ENCODE measurements at regions not wholly inside any gene's neighbourhood (a gene's known extent, or its start where the extent isn't known, plus 50 kb on each side); places are given as distances from the start of the nearest gene placed in this dataset.
"Not testable (repeated sequence)": the region's sequence is repeated elsewhere in the genome, so short reads cannot be mapped to it uniquely, and the experiment has no call there.

- Mint-ChIP-seq H3K9me3 (peaks cover 0 to 3% (median 0%) of the 10 kb centered on the region in 7 donors), H3K27ac (no peak overlapping the region), H3K36me3 (no peaks in the 10 kb centered on the region), H3K4me3 (no peak overlapping the region), H3K27me3 (peaks cover 4% of the 10 kb centered on the region), H3K4me1 (no peaks in the 10 kb centered on the region)
- peaks cover 2% of the 10 kb centered on the region for H3K27me3 ChIP-seq (ENCODE audit: control insufficient read depth, insufficient read depth, low read length)
- no peaks in the 10 kb centered on the region for H3K9me3 ChIP-seq (ENCODE audit: control insufficient read depth in 2 of 2, low read length in 2 of 2)
- ATAC-seq (ENCODE audit: low read depth in 2 of 2) (no peak), DNase-seq (no peak)
- no peak overlapping the region for H3K27ac ChIP-seq (ENCODE audit: insufficient read depth, low read length, poor library complexity, severe bottlenecking)
- H3K4me3 ChIP-seq (ENCODE audit: low read depth, low read length): no peak overlapping the region
- H3K4me1 ChIP-seq (ENCODE audit: control insufficient read depth, insufficient read depth, low read length, poor library complexity, severe bottlenecking): no peaks in the 10 kb centered on the region
- no peaks in the 10 kb centered on the region for H3K36me3 ChIP-seq (ENCODE audit: control insufficient read depth, insufficient read depth, low read length)
These were observed 164.7 kb downstream of the ZNF648 start for GRCh38 chr1:181896824-181897223.

- no peak overlapping the region for H3K4me3 Mint-ChIP-seq
- H3K36me3 Mint-ChIP-seq: no peaks in the 10 kb centered on the region
- H3K27ac Mint-ChIP-seq: no peak overlapping the region
- H3K36me3 ChIP-seq (ENCODE audit: control insufficient read depth, insufficient read depth, low read length): no peaks in the 10 kb centered on the region
- H3K9me3 Mint-ChIP-seq: peaks cover 0 to 8% (median 1%) of the 10 kb centered on the region in 7 donors
- H3K4me1 ChIP-seq (ENCODE audit: control insufficient read depth, insufficient read depth, low read length, poor library complexity, severe bottlenecking): no peaks in the 10 kb centered on the region
- ATAC-seq (ENCODE audit: low read depth in 2 of 2) (no peak), DNase-seq (no peak)
- H3K27me3 Mint-ChIP-seq: peaks cover 4% of the 10 kb centered on the region
- H3K4me3 ChIP-seq (ENCODE audit: low read depth, low read length): no peak overlapping the region
- H3K4me1 Mint-ChIP-seq: no peaks in the 10 kb centered on the region
- no peak overlapping the region for H3K27ac ChIP-seq (ENCODE audit: insufficient read depth, low read length, poor library complexity, severe bottlenecking)
- H3K9me3 ChIP-seq (ENCODE audit: control insufficient read depth in 2 of 2, low read length in 2 of 2): no peaks in the 10 kb centered on the region
- peaks cover 2% of the 10 kb centered on the region for H3K27me3 ChIP-seq (ENCODE audit: control insufficient read depth, insufficient read depth, low read length)
These were observed 167.1 kb downstream of the ZNF648 start for GRCh38 chr1:181894439-181894859.

GRCh38 chr1:181893937-181894336 lies 167.6 kb downstream of the ZNF648 start:
- DNase-seq: no peak
- Mint-ChIP-seq H3K36me3 (no peaks in the 10 kb centered on the region), H3K4me3 (no peak overlapping the region), H3K9me3 (peaks cover 0 to 8% (median 1%) of the 10 kb centered on the region in 7 donors), H3K27me3 (peaks cover 4% of the 10 kb centered on the region), H3K27ac (no peak overlapping the region), H3K4me1 (no peaks in the 10 kb centered on the region)
- Histone ChIP-seq H3K36me3 (ENCODE audit: control insufficient read depth, insufficient read depth, low read length) (no peaks in the 10 kb centered on the region), H3K9me3 (ENCODE audit: control insufficient read depth in 2 of 2, low read length in 2 of 2) (no peaks in the 10 kb centered on the region), H3K27ac (ENCODE audit: insufficient read depth, low read length, poor library complexity, severe bottlenecking) (no peak overlapping the region), H3K4me3 (ENCODE audit: low read depth, low read length) (no peak overlapping the region), H3K4me1 (ENCODE audit: control insufficient read depth, insufficient read depth, low read length, poor library complexity, severe bottlenecking) (no peaks in the 10 kb centered on the region), H3K27me3 (ENCODE audit: control insufficient read depth, insufficient read depth, low read length) (peaks cover 2% of the 10 kb centered on the region)
- no peak for ATAC-seq (ENCODE audit: low read depth in 2 of 2)

- DNase-seq; H3K4me1 ChIP-seq (ENCODE audit: control insufficient read depth, insufficient read depth, low read length, poor library complexity, severe bottlenecking); H3K27me3 ChIP-seq (ENCODE audit: control insufficient read depth, insufficient read depth, low read length); H3K36me3 ChIP-seq (ENCODE audit: control insufficient read depth, insufficient read depth, low read length); H3K27ac Mint-ChIP-seq; H3K27ac ChIP-seq (ENCODE audit: insufficient read depth, low read length, poor library complexity, severe bottlenecking); H3K9me3 ChIP-seq (ENCODE audit: control insufficient read depth in 2 of 2, low read length in 2 of 2); H3K4me3 Mint-ChIP-seq; ATAC-seq (ENCODE audit: low read depth in 2 of 2); H3K27me3 Mint-ChIP-seq; H3K36me3 Mint-ChIP-seq; H3K9me3 Mint-ChIP-seq; H3K4me1 Mint-ChIP-seq; H3K4me3 ChIP-seq (ENCODE audit: low read depth, low read length): not testable (repeated sequence)
These were observed 168.4 kb downstream of the ZNF648 start for GRCh38 chr1:181893150-181893549.

- no peaks in the 10 kb centered on the region for H3K4me1 ChIP-seq (ENCODE audit: control insufficient read depth, insufficient read depth, low read length, poor library complexity, severe bottlenecking)
- no peaks in the 10 kb centered on the region for H3K27me3 ChIP-seq (ENCODE audit: control insufficient read depth, insufficient read depth, low read length)
- H3K9me3 ChIP-seq (ENCODE audit: control insufficient read depth in 2 of 2, low read length in 2 of 2): peaks cover 0 to 2% of the 10 kb centered on the region in 2 experiments
- no peaks in the 10 kb centered on the region for H3K4me1 Mint-ChIP-seq
- H3K27ac ChIP-seq (ENCODE audit: insufficient read depth, low read length, poor library complexity, severe bottlenecking): no peak overlapping the region
- DNase-seq (no peak), ATAC-seq (ENCODE audit: low read depth in 2 of 2) (no peak)
- no peak overlapping the region for H3K4me3 ChIP-seq (ENCODE audit: low read depth, low read length)
- no peaks in the 10 kb centered on the region for H3K36me3 ChIP-seq (ENCODE audit: control insufficient read depth, insufficient read depth, low read length)
- no peak overlapping the region for H3K4me3 Mint-ChIP-seq
- H3K36me3 Mint-ChIP-seq: no peaks in the 10 kb centered on the region
- peaks cover 0 to 20% (median 4%) of the 10 kb centered on the region in 7 donors for H3K9me3 Mint-ChIP-seq
- H3K27me3 Mint-ChIP-seq: peaks cover 4% of the 10 kb centered on the region
- no peak overlapping the region for H3K27ac Mint-ChIP-seq
These were observed 188.9 kb downstream of the ZNF648 start for GRCh38 chr1:181872562-181872961.

GRCh38 chr1:181863736-181864135 lies 197.8 kb downstream of the ZNF648 start:
- Histone ChIP-seq H3K27me3 (ENCODE audit: control insufficient read depth, insufficient read depth, low read length) (no peaks in the 10 kb centered on the region), H3K27ac (ENCODE audit: insufficient read depth, low read length, poor library complexity, severe bottlenecking) (no peak overlapping the region), H3K4me3 (ENCODE audit: low read depth, low read length) (no peak overlapping the region), H3K36me3 (ENCODE audit: control insufficient read depth, insufficient read depth, low read length) (no peaks in the 10 kb centered on the region), H3K9me3 (ENCODE audit: control insufficient read depth in 2 of 2, low read length in 2 of 2) (no peaks in the 10 kb centered on the region), H3K4me1 (ENCODE audit: control insufficient read depth, insufficient read depth, low read length, poor library complexity, severe bottlenecking) (no peaks in the 10 kb centered on the region)
- DNase-seq: no peak
- Mint-ChIP-seq H3K27ac (no peak overlapping the region), H3K27me3 (peaks cover 9% of the 10 kb centered on the region), H3K36me3 (no peaks in the 10 kb centered on the region), H3K4me3 (no peak overlapping the region), H3K4me1 (no peaks in the 10 kb centered on the region), H3K9me3 (peaks cover 0 to 4% (median 0%) of the 10 kb centered on the region in 7 donors)
- ATAC-seq (ENCODE audit: low read depth in 2 of 2): no peak

- Mint-ChIP-seq H3K4me1 (no peaks in the 10 kb centered on the region), H3K4me3 (no peak overlapping the region), H3K36me3 (no peaks in the 10 kb centered on the region)
These were observed 198.5 kb downstream of the ZNF648 start for GRCh38 chr1:181863006-181863405.

GRCh38 chr1:181858135-181858534 lies 203.4 kb downstream of the ZNF648 start:
- H3K27ac ChIP-seq (ENCODE audit: insufficient read depth, low read length, poor library complexity, severe bottlenecking): no peak overlapping the region
- Mint-ChIP-seq H3K9me3 (peaks cover 0 to 16% (median 2%) of the 10 kb centered on the region in 7 donors), H3K4me1 (no peaks in the 10 kb centered on the region), H3K4me3 (no peak overlapping the region), H3K27ac (no peak overlapping the region), H3K36me3 (no peaks in the 10 kb centered on the region), H3K27me3 (no peaks in the 10 kb centered on the region)
- no peaks in the 10 kb centered on the region for H3K9me3 ChIP-seq (ENCODE audit: control insufficient read depth in 2 of 2, low read length in 2 of 2)
- no peak for DNase-seq
- H3K4me3 ChIP-seq (ENCODE audit: low read depth, low read length): no peak overlapping the region
- H3K36me3 ChIP-seq (ENCODE audit: control insufficient read depth, insufficient read depth, low read length): no peaks in the 10 kb centered on the region
- no peaks in the 10 kb centered on the region for H3K27me3 ChIP-seq (ENCODE audit: control insufficient read depth, insufficient read depth, low read length)
- no peak for ATAC-seq (ENCODE audit: low read depth in 2 of 2)
- H3K4me1 ChIP-seq (ENCODE audit: control insufficient read depth, insufficient read depth, low read length, poor library complexity, severe bottlenecking): no peaks in the 10 kb centered on the region

More at GRCh38 chr1:181863006-181863405, 198.5 kb downstream of the ZNF648 start:
- Histone ChIP-seq H3K4me3 (ENCODE audit: low read depth, low read length) (no peak overlapping the region), H3K4me1 (ENCODE audit: control insufficient read depth, insufficient read depth, low read length, poor library complexity, severe bottlenecking) (no peaks in the 10 kb centered on the region), H3K27me3 (ENCODE audit: control insufficient read depth, insufficient read depth, low read length) (no peaks in the 10 kb centered on the region), H3K9me3 (ENCODE audit: control insufficient read depth in 2 of 2, low read length in 2 of 2) (no peaks in the 10 kb centered on the region), H3K36me3 (ENCODE audit: control insufficient read depth, insufficient read depth, low read length) (no peaks in the 10 kb centered on the region), H3K27ac (ENCODE audit: insufficient read depth, low read length, poor library complexity, severe bottlenecking) (no peak overlapping the region)
- H3K27ac Mint-ChIP-seq: no peak overlapping the region
- peaks cover 5% of the 10 kb centered on the region for H3K27me3 Mint-ChIP-seq
- peaks cover 0 to 2% (median 0%) of the 10 kb centered on the region in 7 donors for H3K9me3 Mint-ChIP-seq
- DNase-seq (no peak), ATAC-seq (ENCODE audit: low read depth in 2 of 2) (no peak)
